Renal cortex interstitium (tissue), 11 donors: ENCODE measurements at regions not wholly inside any gene's neighbourhood (a gene's known extent, or its start where the extent isn't known, plus 50 kb on each side); places are given as distances from the start of the nearest gene placed in this dataset.

Source experiments
- DNase-seq, 11 donors: peaks; one replicate each; pipeline ENCODE4 v3.0.0-alpha.2; 2013; ENCODE audit warnings: low read depth in 9 of 11, low spot score in 4 of 11; ENCODE audit errors: extremely low read depth in 1 of 11

GRCh38 chr15:31525988-31526665 is 199.5 kb downstream of the KLF13 start:
- DNase-seq, result no peak

- DNase-seq, result no peak
Measured at GRCh38 chr15:31526916-31527690, 200.5 kb downstream of the KLF13 start.

DNA sequence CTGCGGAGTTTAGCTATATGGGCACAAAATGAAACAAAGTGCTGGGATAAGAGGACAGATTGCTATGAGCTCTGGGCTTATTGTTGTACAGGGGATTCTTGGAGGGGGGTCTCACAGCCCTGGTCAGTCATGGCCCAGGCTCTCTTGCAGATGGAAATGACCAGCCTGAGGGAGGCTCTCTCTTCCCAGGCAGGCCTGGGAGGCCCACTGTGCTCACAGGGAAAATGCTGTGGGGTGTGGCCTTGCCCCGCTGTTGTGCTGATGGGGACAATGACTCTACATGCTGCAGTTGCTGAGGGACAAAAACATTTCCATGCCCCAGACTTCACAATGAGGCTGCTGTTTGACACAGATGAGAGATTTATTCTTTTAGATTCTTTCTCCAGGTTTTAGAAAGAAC is 202.2 kb downstream of the KLF13 start:
- DNase-seq, result no peak

GRCh38 chr15:31537770-31538592 is 211.3 kb downstream of the KLF13 start:
- DNase-seq, result no peak

GRCh38 chr15:31540633-31541032 is 214.0 kb downstream of the KLF13 start:
- no peak for DNase-seq

DNA sequence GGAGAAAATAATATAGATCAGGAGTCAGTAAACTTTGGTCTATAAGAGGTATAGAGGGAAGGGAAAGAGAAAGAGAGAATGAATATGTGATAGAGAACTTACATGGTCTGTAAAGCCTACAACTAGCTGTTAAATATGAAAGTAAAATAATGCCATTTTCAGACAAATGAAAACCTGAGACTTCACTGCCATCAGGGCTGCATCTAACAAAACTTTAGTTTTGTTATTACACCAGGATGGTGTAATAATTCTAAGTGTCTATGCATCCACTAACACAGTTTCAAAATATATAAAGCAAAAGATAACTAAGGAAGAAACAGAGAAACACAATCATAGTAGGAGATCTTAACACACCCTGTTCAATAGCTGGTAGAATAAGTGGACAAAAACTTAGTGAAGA is 217.7 kb downstream of the KLF13 start:
- DNase-seq, result no peak

- no peak for DNase-seq
Measured at GRCh38 chr15:31545257-31545656, 218.6 kb downstream of the KLF13 start.

- DNase-seq, result no peak
Measured at GRCh38 chr15:31550211-31550977, 223.8 kb downstream of the KLF13 start.

- no peak for DNase-seq
Measured at GRCh38 chr15:31551323-31551722, 224.7 kb downstream of the KLF13 start.

DNA sequence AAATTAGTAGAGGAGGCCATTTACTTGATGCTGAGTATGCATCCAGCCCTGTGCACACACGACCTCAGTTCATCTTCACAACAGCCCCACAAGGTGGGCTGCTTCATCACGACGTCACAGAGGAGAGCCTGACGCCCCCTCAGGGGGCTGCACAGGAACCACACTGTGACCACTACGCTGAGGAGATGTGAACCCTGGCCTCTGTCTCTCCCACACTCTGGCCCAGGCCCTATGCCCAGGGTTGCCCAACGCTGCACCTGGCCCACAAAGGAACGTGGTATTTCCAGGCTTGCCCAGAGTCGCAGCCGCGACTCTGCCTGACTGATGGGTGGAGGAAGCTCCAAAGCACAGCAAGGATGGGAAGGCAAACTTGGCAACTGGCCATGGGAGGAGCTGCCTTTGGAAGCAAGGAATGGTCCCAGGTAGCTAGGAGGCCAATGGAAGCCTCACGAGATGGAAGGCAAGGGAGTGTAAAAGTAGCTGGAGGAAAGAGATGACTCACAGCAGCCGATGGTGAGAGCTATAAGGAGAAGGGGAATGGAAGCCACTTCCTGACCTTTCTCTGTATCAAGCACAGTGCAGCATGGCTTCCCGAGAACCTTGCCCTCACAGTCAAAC is 226.0 kb downstream of the KLF13 start:
- DNase-seq, result no peak

DNA sequence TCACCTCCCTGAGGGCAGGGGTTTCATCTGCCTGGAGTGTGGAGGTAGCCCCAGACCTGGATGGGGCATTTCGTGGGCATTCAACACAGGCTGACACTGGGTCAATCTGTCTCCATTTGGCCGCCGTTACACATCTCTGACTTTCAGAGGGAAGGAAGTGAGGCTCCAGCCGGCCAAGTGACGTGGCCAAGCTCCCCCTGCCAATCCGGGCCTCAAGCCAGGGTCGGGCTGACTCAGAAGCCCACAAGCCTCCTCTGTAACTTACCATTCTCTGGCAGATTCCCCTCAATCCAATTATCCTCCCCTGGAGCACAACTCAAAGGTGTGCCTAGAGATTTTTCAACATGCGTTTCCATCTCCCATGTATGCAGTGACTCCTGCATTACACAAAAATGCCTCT is 227.6 kb downstream of the KLF13 start:
- DNase-seq, result no peak

DNA sequence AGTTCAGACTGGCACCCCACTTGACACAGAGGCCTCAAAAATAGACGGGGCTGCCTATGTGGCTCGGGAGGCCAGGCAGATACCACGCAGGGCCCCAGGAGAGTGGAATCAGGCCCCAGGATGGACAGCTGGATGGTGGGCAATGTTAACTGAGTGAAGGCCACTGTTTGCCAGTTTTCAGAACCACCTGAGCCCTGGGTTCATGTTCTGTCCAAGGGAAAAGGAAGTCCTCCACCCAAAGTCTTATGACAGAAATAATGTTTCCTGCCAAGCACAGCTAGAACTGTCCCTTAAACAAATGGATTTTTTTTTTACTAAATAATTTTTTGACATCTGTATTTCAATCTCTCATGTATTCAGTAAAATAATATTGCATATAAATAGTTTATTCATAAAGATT is 228.4 kb downstream of the KLF13 start:
- no peak for DNase-seq

DNA sequence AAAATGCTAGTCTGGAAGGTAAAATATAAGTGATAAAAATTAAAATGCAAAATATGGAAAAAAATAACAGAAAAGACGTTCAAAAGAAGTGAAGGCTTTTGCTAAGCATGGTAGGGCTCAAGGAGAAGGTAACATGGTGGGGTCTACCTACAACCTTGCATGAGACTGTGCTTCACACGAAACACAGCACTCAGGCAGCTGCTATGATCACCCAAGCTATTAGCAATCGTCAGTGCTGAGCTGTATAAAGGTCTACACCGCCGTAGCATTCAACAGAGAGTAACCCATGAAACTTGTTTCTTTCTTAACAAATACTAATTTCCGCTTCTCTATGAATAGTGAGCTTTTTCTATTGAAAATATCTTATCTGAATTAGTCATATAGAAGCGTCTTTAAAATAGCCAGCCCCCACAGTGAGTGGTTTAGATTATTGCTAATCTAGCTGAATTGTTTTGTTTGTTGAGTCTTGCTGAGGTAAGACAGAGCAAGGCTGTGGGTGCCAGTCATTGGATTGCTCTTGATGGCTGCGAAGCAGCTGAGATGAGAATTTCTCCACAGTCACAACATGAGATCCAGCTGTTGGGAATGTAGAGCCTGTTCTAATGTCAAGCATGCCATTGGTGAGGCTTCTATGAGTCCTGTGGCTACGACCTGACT is 230.0 kb downstream of the KLF13 start:
- DNase-seq, result no peak

DNA sequence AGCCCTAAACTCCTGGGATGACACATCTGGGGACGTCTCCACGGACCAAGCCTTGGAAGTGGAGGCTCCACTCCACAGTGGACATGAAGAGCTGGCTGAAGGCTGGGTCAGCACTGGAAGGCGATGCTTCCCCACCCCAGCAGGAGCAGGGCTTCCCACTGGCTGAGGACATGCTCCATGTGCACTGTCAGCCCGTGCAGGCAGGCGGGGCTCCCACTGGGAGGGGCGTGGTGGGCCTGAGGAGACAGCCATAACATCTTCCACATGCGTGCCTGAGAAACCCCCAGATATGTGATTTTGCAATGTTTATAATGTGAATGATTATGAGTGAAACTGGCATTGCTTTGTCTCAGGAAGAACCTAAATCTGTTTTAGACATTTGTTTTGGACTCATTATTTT is 231.3 kb downstream of the KLF13 start:
- DNase-seq, result no peak

DNA sequence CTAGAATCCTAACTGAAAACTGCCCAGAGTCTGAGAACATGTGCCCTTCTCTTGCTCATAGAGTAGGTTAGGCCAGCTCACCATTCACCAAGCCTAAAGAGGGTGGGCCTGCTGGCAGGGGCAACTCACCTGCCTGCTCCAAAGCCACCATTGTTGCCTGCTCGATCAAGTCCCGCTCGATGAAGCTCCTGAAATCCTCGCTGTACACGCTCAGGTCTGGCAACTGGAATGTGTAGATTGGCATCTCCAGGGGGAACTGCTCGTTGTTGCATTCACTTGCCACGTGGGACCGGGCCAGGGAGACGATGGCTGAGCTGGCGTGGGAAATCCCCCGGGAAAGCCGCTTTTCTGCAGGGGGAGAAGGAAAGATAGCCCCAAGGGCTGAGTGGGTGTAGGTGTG is 232.2 kb downstream of the KLF13 start:
- DNase-seq, result no peak

- no peak for DNase-seq
Measured at GRCh38 chr15:31559786-31560185, 233.2 kb downstream of the KLF13 start.

DNA sequence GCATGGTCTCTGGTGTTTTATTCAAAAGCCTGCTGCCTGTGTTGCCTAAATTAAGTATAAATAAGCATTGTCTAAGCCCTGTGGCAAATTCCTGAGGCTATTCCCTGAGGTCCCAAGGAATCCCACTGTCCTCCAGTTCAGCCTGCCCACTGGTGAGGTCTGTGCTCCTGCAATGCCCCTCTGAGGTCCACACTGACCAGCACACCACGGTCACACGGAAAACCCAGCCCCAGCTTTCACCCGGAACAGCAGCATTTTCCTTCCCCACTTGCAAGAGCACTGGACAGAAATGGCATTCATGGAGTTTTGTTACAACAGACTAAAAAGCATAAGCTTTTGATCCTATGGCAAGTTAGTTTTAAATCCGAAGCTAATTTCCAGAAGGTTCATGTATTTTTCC is 234.0 kb downstream of the KLF13 start:
- DNase-seq, result no peak

DNA sequence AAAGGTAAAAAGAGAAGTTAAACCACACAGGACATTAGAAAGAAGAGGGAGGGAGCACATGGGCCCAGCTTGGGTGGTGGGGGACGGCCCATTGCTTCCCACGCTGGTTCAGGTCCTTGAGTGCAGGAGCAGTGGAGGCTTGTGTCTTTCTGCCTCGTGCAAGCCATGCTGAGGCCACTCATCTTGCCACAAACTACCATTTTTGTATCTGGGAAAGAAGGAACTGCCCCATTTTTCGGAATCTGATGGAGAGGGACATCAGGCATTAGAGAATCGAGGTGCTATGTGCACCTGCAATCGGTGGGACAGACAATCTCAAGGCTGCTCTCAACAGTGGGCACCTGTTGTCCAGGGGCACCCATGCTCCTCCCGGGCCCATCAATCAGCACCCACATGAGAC is 234.5 kb downstream of the KLF13 start:
- DNase-seq, result no peak
